GM19035 (cell line): ENCODE measurements at regions not wholly inside any gene's neighbourhood (a gene's known extent, or its start where the extent isn't known, plus 50 kb on each side); places are given as distances from the start of the nearest gene placed in this dataset.
A peak's percentile ranks its signal among the peaks of the same experiment; 100 is the strongest.

ENCODE experiments used
- ATAC-seq: cut with Tn5 transposase; IDR thresholded peaks from one replicate; pipeline ENCODE4 v1.9.1; 2021; ENCODE audit not compliant: unreplicated experiment

GRCh38 chr1:88175631-88176226 lies 508.3 kb upstream of the PKN2 start:
- ATAC-seq: no peak

GRCh38 chr1:88179943-88180342 lies 504.1 kb upstream of the PKN2 start:
- no peak for ATAC-seq

- peak; percentile 99 for ATAC-seq
Observed at GRCh38 chr1:88180449-88181108, 503.5 kb upstream of the PKN2 start.

GRCh38 chr1:88186911-88187310 lies 497.2 kb upstream of the PKN2 start:
- ATAC-seq: no peak

GRCh38 chr1:88188038-88188437 lies 496.0 kb upstream of the PKN2 start:
- ATAC-seq: no peak

- ATAC-seq: no peak
Observed at GRCh38 chr1:88189525-88189924, 494.5 kb upstream of the PKN2 start.

- peak; percentile 95 for ATAC-seq
Observed at GRCh38 chr1:88191917-88192316, 492.2 kb upstream of the PKN2 start.

- no peak for ATAC-seq
Observed at GRCh38 chr1:88194542-88194941, 489.5 kb upstream of the PKN2 start.

GRCh38 chr1:88200545-88200944 lies 483.5 kb upstream of the PKN2 start:
- no peak for ATAC-seq

- no peak for ATAC-seq
Observed at GRCh38 chr1:88204111-88204510, 480.0 kb upstream of the PKN2 start.

GRCh38 chr1:88204612-88205167 lies 479.4 kb upstream of the PKN2 start:
- no peak for ATAC-seq

GRCh38 chr1:88208389-88208788 lies 475.7 kb upstream of the PKN2 start:
- ATAC-seq: no peak

- ATAC-seq: no peak
Observed at GRCh38 chr1:88210103-88210787, 473.8 kb upstream of the PKN2 start.

GRCh38 chr1:88216441-88216840 lies 467.6 kb upstream of the PKN2 start:
- ATAC-seq: no peak

- no peak for ATAC-seq
Observed at GRCh38 chr1:88217386-88217785, 466.7 kb upstream of the PKN2 start.

GRCh38 chr1:88219521-88219920 lies 464.6 kb upstream of the PKN2 start:
- ATAC-seq: no peak

GRCh38 chr1:88221411-88221810 lies 462.7 kb upstream of the PKN2 start:
- no peak for ATAC-seq

GRCh38 chr1:88224906-88225305 lies 459.2 kb upstream of the PKN2 start:
- ATAC-seq: no peak

GRCh38 chr1:88228114-88228513 lies 456.0 kb upstream of the PKN2 start:
- ATAC-seq: no peak

GRCh38 chr1:88230126-88230525 lies 453.9 kb upstream of the PKN2 start:
- ATAC-seq: no peak

- no peak for ATAC-seq
Observed at GRCh38 chr1:88237058-88237457, 447.0 kb upstream of the PKN2 start.

- ATAC-seq: no peak
Observed at GRCh38 chr1:88239205-88239604, 444.9 kb upstream of the PKN2 start.
